CD14-positive monocyte (primary cell): ENCODE measurements at regions not wholly inside any gene's neighbourhood (a gene's known extent, or its start where the extent isn't known, plus 50 kb on each side); places are given as distances from the start of the nearest gene placed in this dataset.

Experiments used
- DNase-seq, 3 donors: peaks; one replicate each; pipeline ENCODE4 v3.0.0-alpha.2; 2011 to 2022
- H2AFZ ChIP-seq: 2 replicates; pipeline ENCODE4 v1.6.0; 2012; ENCODE audit warnings: mild to moderate bottlenecking, low read depth, low read length, inconsistent platforms; ENCODE audit not compliant: insufficient read depth, poor library complexity, severe bottlenecking
- H3K27ac ChIP-seq, 2 donors: 1 replicate in 1 of 2; 2 replicates in 1 of 2; pipeline ENCODE4 v1.5.1; 2012 to 2013; ENCODE audit warnings: low read length in 2 of 2, control low read depth in 1 of 2, inconsistent platforms in 1 of 2, low read depth in 1 of 2, mild to moderate bottlenecking in 1 of 2
- H3K27me3 ChIP-seq, 2 donors: one replicate each; pipeline versions ENCODE4 v1.6.0 to v1.6.1; 2011 to 2013; ENCODE audit warnings: low read length in 2 of 2; ENCODE audit not compliant: control insufficient read depth in 2 of 2, insufficient read depth in 2 of 2
- H3K36me3 ChIP-seq, 2 donors: replicated peaks in 1 of 2; 1 replicate in 1 of 2; 2 replicates in 1 of 2; pipeline versions ENCODE4 v1.5.1 to v1.6.1; 2012 to 2013; ENCODE audit warnings: low read length in 2 of 2, control low read depth in 1 of 2, inconsistent platforms in 1 of 2, mild to moderate bottlenecking in 1 of 2; ENCODE audit not compliant: insufficient read depth in 2 of 2, control insufficient read depth in 1 of 2
- H3K4me1 ChIP-seq, 2 donors: 1 replicate in 1 of 2; 2 replicates in 1 of 2; pipeline versions ENCODE4 v1.5.1 to v1.6.1; 2012 to 2013; ENCODE audit warnings: low read length in 2 of 2, control low read depth in 1 of 2, inconsistent platforms in 1 of 2, mild to moderate bottlenecking in 1 of 2, moderate library complexity in 1 of 2; ENCODE audit not compliant: insufficient read depth in 2 of 2, control insufficient read depth in 1 of 2
- H3K4me2 ChIP-seq: replicated peaks from 2 replicates; pipeline ENCODE3; 2012; ENCODE audit warnings: low read length, moderate library complexity, mild to moderate bottlenecking; ENCODE audit not compliant: poor library complexity, severe bottlenecking; ENCODE audit errors: extremely low read depth
- H3K4me3 ChIP-seq, 3 experiments: fragments of 200-600 bp in 1 of 3; sonication (generic) in 1 of 3; replicated peaks in 1 of 3; 1 replicate in 2 of 3; 2 replicates in 1 of 3; pipeline ENCODE4 v1.5.1; 2011 to 2013; ENCODE audit warnings: low read length in 3 of 3, mild to moderate bottlenecking in 3 of 3, control low read depth in 2 of 3, low read depth in 2 of 3, inconsistent platforms in 1 of 3, moderate library complexity in 1 of 3
- H3K79me2 ChIP-seq: 2 replicates; pipeline ENCODE4 v1.6.0; 2012; ENCODE audit warnings: mild to moderate bottlenecking, control low read depth, inconsistent platforms, low read length, moderate library complexity; ENCODE audit not compliant: insufficient read depth
- H3K9ac ChIP-seq: 2 replicates; pipeline ENCODE4 v1.6.0; 2017; ENCODE audit warnings: low read length, mild to moderate bottlenecking; ENCODE audit not compliant: insufficient read depth, poor library complexity, severe bottlenecking
- H3K9me3 ChIP-seq, 2 donors: replicated peaks in 1 of 2; 1 replicate in 1 of 2; 2 replicates in 1 of 2; pipeline versions ENCODE4 v1.5.1 to v1.6.1; 2012 to 2013; ENCODE audit warnings: low read length in 2 of 2, control low read depth in 1 of 2; ENCODE audit not compliant: control insufficient read depth in 1 of 2, insufficient read depth in 1 of 2
- H4K20me1 ChIP-seq: 2 replicates; pipeline ENCODE4 v1.6.0; 2012; ENCODE audit warnings: mild to moderate bottlenecking, low read length, control low read depth, moderate library complexity; ENCODE audit not compliant: insufficient read depth
- H3K27ac Mint-ChIP-seq, 7 donors: one replicate each; pipeline ENCODE4 v1.8.0; 2020; ENCODE audit warnings: mild to moderate bottlenecking in 7 of 7, mixed read lengths in 7 of 7, moderate library complexity in 6 of 7, inconsistent platforms in 2 of 7
- H3K27me3 Mint-ChIP-seq, 3 donors: one replicate each; pipeline ENCODE4 v1.8.0; 2021 to 2022; ENCODE audit warnings: low read depth in 3 of 3, mild to moderate bottlenecking in 3 of 3, mixed read lengths in 3 of 3, moderate library complexity in 3 of 3, inconsistent platforms in 1 of 3
- H3K36me3 Mint-ChIP-seq, 2 donors: one replicate each; pipeline ENCODE4 v1.8.0; 2020; ENCODE audit warnings: mixed read lengths in 2 of 2, inconsistent platforms in 1 of 2, mild to moderate bottlenecking in 1 of 2
- H3K4me1 Mint-ChIP-seq: one replicate; pipeline ENCODE4 v1.8.0; 2020; ENCODE audit warnings: mild to moderate bottlenecking, mixed read lengths
- H3K4me3 Mint-ChIP-seq, 2 donors: one replicate each; pipeline ENCODE4 v1.8.0; 2020; ENCODE audit warnings: mild to moderate bottlenecking in 2 of 2, mixed read lengths in 2 of 2, moderate library complexity in 1 of 2
- H3K9me3 Mint-ChIP-seq, 7 donors: one replicate each; pipeline ENCODE4 v1.8.0; 2020 to 2022; ENCODE audit warnings: mixed read lengths in 7 of 7, mild to moderate bottlenecking in 6 of 7, moderate library complexity in 6 of 7, inconsistent platforms in 2 of 7
- CTCF ChIP-seq: fragments of 200-600 bp; IDR thresholded peaks from one replicate; pipeline ENCODE4 v1.8.0; 2022; ENCODE audit warnings: antibody characterized with exemption, mild to moderate bottlenecking
- WGBS: methylation state at CpG from one replicate; pipeline ENCODE4 v1.1.5; 2013; ENCODE audit warnings: missing lambda C conversion rate; ENCODE audit not compliant: insufficient coverage; 5-methylcytosine and 5-hydroxymethylcytosine counted together
- intact Hi-C, 2 donors: fragments of 100-400 bp; cut with micrococcal nuclease; formaldehyde crosslinking; loops; one replicate each; pipeline versions ENCODE4 v1.15.0 to v1.15.1; 2023

GRCh38 chr6:87926072-87926471 is 121.6 kb upstream of the SPACA1 start:
- Histone ChIP-seq H3K4me3 (no peak overlapping the region), H3K79me2 (no peaks in the 10 kb centered on the region), H3K27me3 (no peaks in the 10 kb centered on the region), H3K9me3 (no peaks in the 10 kb centered on the region), H4K20me1 (no peaks in the 10 kb centered on the region), H3K27ac (no peak overlapping the region), H3K36me3 (no peaks in the 10 kb centered on the region), H3K4me1 (peaks cover 9 to 13% of the 10 kb centered on the region in 2 donors), H2AFZ (no peak overlapping the region), H3K4me2 (no peak overlapping the region), H3K9ac (no peak overlapping the region)
- 100% methylated on average over 1 of the region's 6 CpGs for WGBS
- Mint-ChIP-seq H3K9me3 (no peaks in the 10 kb centered on the region), H3K36me3 (no peaks in the 10 kb centered on the region), H3K27me3 (peaks cover 0 to 9% (median 0%) of the 10 kb centered on the region in 3 donors), H3K4me3 (no peak overlapping the region), H3K4me1 (peaks cover 20% of the 10 kb centered on the region), H3K27ac (no peak overlapping the region)
- no peak for TF ChIP-seq CTCF
- intact Hi-C loops: no loop called here
- DNase-seq: no peak

DNA sequence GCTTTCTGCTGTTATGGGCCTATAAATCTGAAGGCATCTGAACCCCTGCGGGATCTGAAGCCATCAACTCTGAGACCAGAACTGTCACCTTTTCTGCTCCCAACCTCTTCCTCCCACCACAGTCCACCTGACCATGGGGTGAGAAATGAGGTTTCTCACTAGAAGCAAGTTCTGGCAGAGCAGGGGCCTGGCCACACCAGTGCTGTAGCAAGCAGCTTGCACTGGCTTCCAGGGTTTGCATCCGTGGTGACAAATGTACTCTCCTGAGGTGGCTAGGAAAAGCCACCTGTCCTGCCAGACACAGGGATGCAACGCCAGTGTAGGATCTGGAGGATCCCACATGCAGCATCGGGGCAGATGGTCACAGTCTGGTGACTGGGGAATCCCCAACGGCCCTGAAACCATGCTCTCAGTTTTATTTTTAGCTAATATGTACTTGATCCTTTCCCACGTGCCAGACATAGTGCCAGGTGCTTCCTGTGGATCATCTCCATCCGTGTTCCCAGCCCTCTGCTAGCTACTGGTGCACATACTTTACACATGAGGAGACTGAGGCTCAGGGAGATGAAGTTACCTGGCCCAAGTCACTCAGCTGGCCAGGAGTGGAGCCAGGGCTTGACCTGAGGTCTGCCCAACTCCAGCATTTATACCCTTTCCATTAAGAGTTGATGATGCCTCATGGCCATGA is 122.1 kb upstream of the SPACA1 start:
- Histone ChIP-seq H3K9me3 (no peaks in the 10 kb centered on the region), H3K4me1 (peaks cover 9 to 13% of the 10 kb centered on the region in 2 donors), H4K20me1 (no peaks in the 10 kb centered on the region), H3K27ac (no peak overlapping the region), H3K36me3 (no peaks in the 10 kb centered on the region), H3K4me3 (no peak overlapping the region), H3K4me2 (no peak overlapping the region), H3K27me3 (no peaks in the 10 kb centered on the region), H2AFZ (no peak overlapping the region), H3K79me2 (no peaks in the 10 kb centered on the region), H3K9ac (no peak overlapping the region)
- peak in 1 of 3 donors; percentile 9 for DNase-seq
- Mint-ChIP-seq H3K27ac (no peak overlapping the region), H3K4me3 (no peak overlapping the region), H3K4me1 (peaks cover 20% of the 10 kb centered on the region), H3K36me3 (no peaks in the 10 kb centered on the region), H3K27me3 (peaks cover 0 to 9% (median 0%) of the 10 kb centered on the region in 3 donors), H3K9me3 (peaks cover 0 to 1% (median 0%) of the 10 kb centered on the region in 7 donors)
- 28% methylated on average over 5 of the region's 7 CpGs for WGBS
- TF ChIP-seq CTCF: no peak
- intact Hi-C loops: no loop called here
